Common myeloid progenitor, CD34-positive (primary cell): ENCODE measurements at regions not wholly inside any gene's neighbourhood (a gene's known extent, or its start where the extent isn't known, plus 50 kb on each side); places are given as distances from the start of the nearest gene placed in this dataset.

ENCODE experiments used
- CTCF ChIA-PET: fragments of 350-600 bp; sonication (Branson Sonifier 250); formaldehyde crosslinking; loops from one replicate; lab custom pipeline; 2021; ENCODE audit warnings: antibody characterized with exemption; lab: Charles Lee
- POLR2A ChIA-PET: fragments of 350-600 bp; sonication (Branson Sonifier 250); formaldehyde crosslinking; loops from one replicate; lab custom pipeline; 2021; ENCODE audit warnings: antibody characterized with exemption; lab: Charles Lee
- DNase-seq, 3 donors: peaks; one replicate each; pipeline versions ENCODE4 v3.0.0 to v3.0.0-alpha.2; 2013
- H3K27ac ChIP-seq, 2 experiments: 1 replicate in 1 of 2; 2 replicates in 1 of 2; pipeline ENCODE4 v1.7.0; 2013; ENCODE audit warnings: inconsistent platforms in 2 of 2, low read length in 2 of 2, mild to moderate bottlenecking in 2 of 2, low read depth in 1 of 2, moderate library complexity in 1 of 2; ENCODE audit not compliant: severe bottlenecking in 2 of 2, insufficient read depth in 1 of 2, poor library complexity in 1 of 2
- H3K27me3 ChIP-seq, 5 experiments: replicated peaks in 2 of 5; 1 replicate in 3 of 5; 2 replicates in 2 of 5; pipeline versions ENCODE4 v1.6.1 to v1.7.0; 2013; ENCODE audit warnings: low read length in 4 of 5, mild to moderate bottlenecking in 2 of 5, moderate library complexity in 2 of 5, inconsistent platforms in 1 of 5; ENCODE audit not compliant: insufficient read depth in 5 of 5, control insufficient read depth in 4 of 5
- H3K36me3 ChIP-seq, 4 experiments: 1 replicate in 2 of 4; 2 replicates in 2 of 4; pipeline versions ENCODE4 v1.6.1 to v1.7.0; 2013; ENCODE audit warnings: low read length in 3 of 4, control low read depth in 1 of 4, mild to moderate bottlenecking in 1 of 4; ENCODE audit not compliant: control insufficient read depth in 4 of 4, insufficient read depth in 4 of 4
- H3K4me1 ChIP-seq, 4 experiments: 1 replicate in 3 of 4; 2 replicates in 1 of 4; pipeline versions ENCODE4 v1.6.1 to v1.7.1; 2013; ENCODE audit warnings: low read length in 3 of 4, mild to moderate bottlenecking in 3 of 4, control low read depth in 1 of 4, inconsistent platforms in 1 of 4, moderate library complexity in 1 of 4; ENCODE audit not compliant: control insufficient read depth in 4 of 4, insufficient read depth in 4 of 4; ENCODE audit errors: control extremely low read depth in 1 of 4
- H3K4me3 ChIP-seq, 7 experiments: 1 replicate in 4 of 7; 2 replicates in 3 of 7; pipeline versions ENCODE4 v1.5.1 to v1.7.0; 2013; ENCODE audit warnings: mild to moderate bottlenecking in 7 of 7, low read length in 6 of 7, moderate library complexity in 6 of 7, inconsistent platforms in 2 of 7, low read depth in 2 of 7, control low read depth in 1 of 7; ENCODE audit not compliant: insufficient read depth in 4 of 7, control insufficient read depth in 1 of 7; ENCODE audit errors: extremely low read depth in 1 of 7
- H3K9me3 ChIP-seq, 5 experiments: 1 replicate in 4 of 5; 2 replicates in 1 of 5; pipeline versions ENCODE4 v1.6.1 to v1.7.1; 2013; ENCODE audit warnings: low read length in 4 of 5, mild to moderate bottlenecking in 2 of 5, inconsistent platforms in 1 of 5, low read depth in 1 of 5, moderate library complexity in 1 of 5; ENCODE audit not compliant: control insufficient read depth in 4 of 5, insufficient read depth in 2 of 5; ENCODE audit errors: control extremely low read depth in 1 of 5
- WGBS: methylation state at CpG from one replicate; pipeline ENCODE4 v1.1.5; 2013; ENCODE audit not compliant: insufficient coverage; 5-methylcytosine and 5-hydroxymethylcytosine counted together

GRCh38 chrX:86887341-86887740 is 630.3 kb upstream of the KLHL4 start:
- no peak overlapping the region for H3K4me3 ChIP-seq
- POLR2A ChIA-PET, result no interaction called here
- no peak overlapping the region for H3K27ac ChIP-seq
- DNase-seq, result peak in 1 of 3 donors; percentile 8
- CTCF ChIA-PET, result no interaction called here
- WGBS, result no CpG with 5 or more reads among the region's 1 CpG
- H3K4me1 ChIP-seq, result peaks cover 0 to 6% (median 0%) of the 10 kb centered on the region in 4 experiments
- no peaks in the 10 kb centered on the region for H3K36me3 ChIP-seq
- H3K9me3 ChIP-seq, result no peaks in the 10 kb centered on the region
- H3K27me3 ChIP-seq, result no peaks in the 10 kb centered on the region

GRCh38 chrX:86910027-86910426 is 607.6 kb upstream of the KLHL4 start:
- 67% methylated on average over 1 of the region's 2 CpGs for WGBS
- no peaks in the 10 kb centered on the region for H3K36me3 ChIP-seq
- POLR2A ChIA-PET, result no interaction called here
- no peaks in the 10 kb centered on the region for H3K4me1 ChIP-seq
- H3K27ac ChIP-seq, result no peak overlapping the region
- DNase-seq, result no peak
- no peak overlapping the region for H3K4me3 ChIP-seq
- H3K27me3 ChIP-seq, result peaks cover 0 to 2% (median 0%) of the 10 kb centered on the region in 5 experiments
- CTCF ChIA-PET, result no interaction called here
- H3K9me3 ChIP-seq, result no peaks in the 10 kb centered on the region

GRCh38 chrX:86910602-86911311 is 606.8 kb upstream of the KLHL4 start:
- ChIA-PET POLR2A (no interaction called here), CTCF (no interaction called here)
- WGBS, result 79% methylated on average over 4 of the region's 4 CpGs
- no peak overlapping the region for H3K4me3 ChIP-seq
- H3K9me3 ChIP-seq, result no peaks in the 10 kb centered on the region
- no peak overlapping the region for H3K27ac ChIP-seq
- DNase-seq, result peak in 1 of 3 donors; percentile 11
- peaks cover 0 to 2% (median 0%) of the 10 kb centered on the region in 5 experiments for H3K27me3 ChIP-seq
- H3K36me3 ChIP-seq, result no peaks in the 10 kb centered on the region
- H3K4me1 ChIP-seq, result no peaks in the 10 kb centered on the region

GRCh38 chrX:86914569-86914968 is 603.0 kb upstream of the KLHL4 start:
- H3K4me3 ChIP-seq, result no peak overlapping the region
- no peaks in the 10 kb centered on the region for H3K4me1 ChIP-seq
- H3K27me3 ChIP-seq, result no peaks in the 10 kb centered on the region
- H3K27ac ChIP-seq, result no peak overlapping the region
- DNase-seq, result no peak
- H3K36me3 ChIP-seq, result no peaks in the 10 kb centered on the region
- no peaks in the 10 kb centered on the region for H3K9me3 ChIP-seq
- CTCF ChIA-PET, result no interaction called here
- POLR2A ChIA-PET, result no interaction called here
- 60% methylated on average over 1 of the region's 1 CpG for WGBS

GRCh38 chrX:86917959-86918358 is 599.6 kb upstream of the KLHL4 start:
- ChIA-PET POLR2A (no interaction called here), CTCF (no interaction called here)
- no peaks in the 10 kb centered on the region for H3K27me3 ChIP-seq
- no peaks in the 10 kb centered on the region for H3K36me3 ChIP-seq
- DNase-seq, result no peak
- no peaks in the 10 kb centered on the region for H3K4me1 ChIP-seq
- no peak overlapping the region for H3K4me3 ChIP-seq
- H3K9me3 ChIP-seq, result no peaks in the 10 kb centered on the region
- H3K27ac ChIP-seq, result no peak overlapping the region
- WGBS, result 67% methylated on average over 1 of the region's 2 CpGs

GRCh38 chrX:86930419-86930818 is 587.2 kb upstream of the KLHL4 start:
- Histone ChIP-seq H3K36me3 (no peaks in the 10 kb centered on the region), H3K27me3 (no peaks in the 10 kb centered on the region), H3K27ac (no peak overlapping the region), H3K9me3 (no peaks in the 10 kb centered on the region), H3K4me1 (no peaks in the 10 kb centered on the region), H3K4me3 (no peak overlapping the region)
- ChIA-PET CTCF (no interaction called here), POLR2A (no interaction called here)
- no peak for DNase-seq
- no CpG with 5 or more reads among the region's 1 CpG for WGBS

- 77% methylated on average over 3 of the region's 5 CpGs for WGBS
These were observed 581.6 kb upstream of the KLHL4 start for GRCh38 chrX:86935988-86936387.

More at GRCh38 chrX:86935988-86936387, 581.6 kb upstream of the KLHL4 start:
- DNase-seq, result no peak
- Histone ChIP-seq H3K9me3 (no peaks in the 10 kb centered on the region), H3K27ac (no peak overlapping the region), H3K27me3 (no peaks in the 10 kb centered on the region), H3K4me1 (no peaks in the 10 kb centered on the region), H3K36me3 (no peaks in the 10 kb centered on the region), H3K4me3 (no peak overlapping the region)
- ChIA-PET CTCF (no interaction called here), POLR2A (no interaction called here)
